Tibial nerve (tissue), 3 donors: ENCODE measurements at regions not wholly inside any gene's neighbourhood (a gene's known extent, or its start where the extent isn't known, plus 50 kb on each side); places are given as distances from the start of the nearest gene placed in this dataset.

Source experiments
- POLR2A ChIP-seq, 2 donors: fragments of 450-650 bp; IDR thresholded peaks; one replicate each; pipeline ENCODE4 v1.6.1; 2017; ENCODE audit warnings: antibody characterized with exemption in 2 of 2, mild to moderate bottlenecking in 2 of 2, moderate library complexity in 2 of 2
- TF ChIP-seq, protein P1 (sequence below), 5 experiments: fragments of 200-600 bp in 3 of 5; fragments of 450-650 bp in 2 of 5; sonication (generic) in 3 of 5; IDR thresholded peaks; one replicate each; pipeline ENCODE4 v1.5.1; 2016 to 2019; ENCODE audit warnings: antibody characterized with exemption in 5 of 5, mild to moderate bottlenecking in 3 of 5, moderate library complexity in 2 of 5

DNA sequence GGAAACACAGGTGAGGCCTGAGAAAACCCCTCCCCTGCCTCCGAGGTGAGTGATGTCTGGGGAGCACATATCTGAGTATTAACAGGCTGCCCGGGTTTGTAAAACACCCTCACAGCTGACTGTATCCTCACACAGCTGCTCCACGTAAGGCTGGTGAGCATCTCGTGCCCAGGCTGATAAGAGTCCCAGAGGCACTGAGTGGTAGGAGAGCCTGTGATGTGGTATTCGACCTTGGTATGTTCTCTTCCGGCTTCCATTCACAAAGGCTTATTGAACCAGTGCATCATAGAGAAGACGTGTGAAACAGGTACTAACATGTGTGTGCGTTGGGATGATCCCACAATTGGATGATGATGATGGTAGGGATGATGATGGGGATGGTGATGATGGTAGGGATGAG is 71.7 kb downstream of the RASSF10 start:
- TF ChIP-seq, protein P1, sequence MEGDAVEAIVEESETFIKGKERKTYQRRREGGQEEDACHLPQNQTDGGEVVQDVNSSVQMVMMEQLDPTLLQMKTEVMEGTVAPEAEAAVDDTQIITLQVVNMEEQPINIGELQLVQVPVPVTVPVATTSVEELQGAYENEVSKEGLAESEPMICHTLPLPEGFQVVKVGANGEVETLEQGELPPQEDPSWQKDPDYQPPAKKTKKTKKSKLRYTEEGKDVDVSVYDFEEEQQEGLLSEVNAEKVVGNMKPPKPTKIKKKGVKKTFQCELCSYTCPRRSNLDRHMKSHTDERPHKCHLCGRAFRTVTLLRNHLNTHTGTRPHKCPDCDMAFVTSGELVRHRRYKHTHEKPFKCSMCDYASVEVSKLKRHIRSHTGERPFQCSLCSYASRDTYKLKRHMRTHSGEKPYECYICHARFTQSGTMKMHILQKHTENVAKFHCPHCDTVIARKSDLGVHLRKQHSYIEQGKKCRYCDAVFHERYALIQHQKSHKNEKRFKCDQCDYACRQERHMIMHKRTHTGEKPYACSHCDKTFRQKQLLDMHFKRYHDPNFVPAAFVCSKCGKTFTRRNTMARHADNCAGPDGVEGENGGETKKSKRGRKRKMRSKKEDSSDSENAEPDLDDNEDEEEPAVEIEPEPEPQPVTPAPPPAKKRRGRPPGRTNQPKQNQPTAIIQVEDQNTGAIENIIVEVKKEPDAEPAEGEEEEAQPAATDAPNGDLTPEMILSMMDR (IDR thresholded peaks at IDR 0.05) = no peak
- no peak for TF ChIP-seq POLR2A (IDR thresholded peaks at IDR 0.05)
